ENCODE measurements at regions not wholly inside any gene's neighbourhood (a gene's known extent, or its start where the extent isn't known, plus 50 kb on each side); places are given as distances from the start of the nearest gene placed in this dataset.
A peak's percentile ranks its signal among the peaks of the same experiment; 100 is the strongest.
"Not testable (repeated sequence)": the region's sequence is repeated elsewhere in the genome, so short reads cannot be mapped to it uniquely, and the experiment has no call there.

GRCh38 chr9:38813855-38814254, 93.9 kb upstream of the FAM240B start:
- not testable (repeated sequence) for H3K4me2 ChIP-seq; H3K27me3 Mint-ChIP-seq (ENCODE audit: insufficient read depth, low read depth); H3K9me3 ChIP-seq (ENCODE audit: low read depth); H3K36me3 Mint-ChIP-seq; H3K36me3 ChIP-seq; H3K9ac ChIP-seq; H3K9me3 Mint-ChIP-seq; H4K20me1 ChIP-seq (ENCODE audit: low read depth); H3K4me3 ChIP-seq; H3K4me1 Mint-ChIP-seq; DNase-seq (ENCODE audit: low spot score); H3K27me3 ChIP-seq; H2AFZ ChIP-seq (replicated peaks); H3K4me3 Mint-ChIP-seq; H3K27ac Mint-ChIP-seq; H3K79me2 ChIP-seq (ENCODE audit: low read depth); H3F3A ChIP-seq (ENCODE audit: low read depth); H3K4me1 ChIP-seq; H3K27ac ChIP-seq

GRCh38 chr9:38807919-38808459, 88.1 kb upstream of the FAM240B start:
- not testable (repeated sequence) for H3K27me3 Mint-ChIP-seq (ENCODE audit: insufficient read depth, low read depth); H3K9me3 Mint-ChIP-seq; H3K27me3 ChIP-seq; H3K36me3 ChIP-seq; DNase-seq (ENCODE audit: low spot score); H3K4me1 ChIP-seq; H3K4me2 ChIP-seq; H3K4me3 Mint-ChIP-seq; H3F3A ChIP-seq (ENCODE audit: low read depth); H3K27ac ChIP-seq; H3K4me3 ChIP-seq; H3K36me3 Mint-ChIP-seq; H3K4me1 Mint-ChIP-seq; H3K79me2 ChIP-seq (ENCODE audit: low read depth); H3K27ac Mint-ChIP-seq; H4K20me1 ChIP-seq (ENCODE audit: low read depth); H3K9me3 ChIP-seq (ENCODE audit: low read depth); H2AFZ ChIP-seq (replicated peaks); H3K9ac ChIP-seq

GRCh38 chr9:38771593-38771992, 51.7 kb upstream of the FAM240B start:
- H3K4me3 Mint-ChIP-seq, result no peak overlapping the region

More at GRCh38 chr9:38771593-38771992, 51.7 kb upstream of the FAM240B start:
- Histone ChIP-seq H3K27me3 (no peaks in the 10 kb centered on the region), H3K27ac (no peak overlapping the region), H3F3A (ENCODE audit: low read depth) (no peaks in the 10 kb centered on the region), H4K20me1 (ENCODE audit: low read depth) (no peaks in the 10 kb centered on the region), H2AFZ (replicated peaks) (peak overlapping the region; percentile 45), H3K4me2 (no peak overlapping the region), H3K4me1 (no peaks in the 10 kb centered on the region), H3K9ac (no peak overlapping the region), H3K4me3 (no peak overlapping the region), H3K36me3 (no peaks in the 10 kb centered on the region), H3K79me2 (ENCODE audit: low read depth) (no peaks in the 10 kb centered on the region), H3K9me3 (ENCODE audit: low read depth) (no peaks in the 10 kb centered on the region)
- H3K4me1 Mint-ChIP-seq, result no peaks in the 10 kb centered on the region
- no peak for DNase-seq (ENCODE audit: low spot score)
- H3K27ac Mint-ChIP-seq, result no peak overlapping the region
- peaks cover 5% of the 10 kb centered on the region for H3K9me3 Mint-ChIP-seq
- no peaks in the 10 kb centered on the region for H3K36me3 Mint-ChIP-seq
- no peak for TF ChIP-seq EZH2phosphoT487 (IDR thresholded peaks at IDR 0.05)
- TF ChIP-seq EZH2 (IDR thresholded peaks at IDR 0.05), result no peak
- TF ChIP-seq, protein P1, sequence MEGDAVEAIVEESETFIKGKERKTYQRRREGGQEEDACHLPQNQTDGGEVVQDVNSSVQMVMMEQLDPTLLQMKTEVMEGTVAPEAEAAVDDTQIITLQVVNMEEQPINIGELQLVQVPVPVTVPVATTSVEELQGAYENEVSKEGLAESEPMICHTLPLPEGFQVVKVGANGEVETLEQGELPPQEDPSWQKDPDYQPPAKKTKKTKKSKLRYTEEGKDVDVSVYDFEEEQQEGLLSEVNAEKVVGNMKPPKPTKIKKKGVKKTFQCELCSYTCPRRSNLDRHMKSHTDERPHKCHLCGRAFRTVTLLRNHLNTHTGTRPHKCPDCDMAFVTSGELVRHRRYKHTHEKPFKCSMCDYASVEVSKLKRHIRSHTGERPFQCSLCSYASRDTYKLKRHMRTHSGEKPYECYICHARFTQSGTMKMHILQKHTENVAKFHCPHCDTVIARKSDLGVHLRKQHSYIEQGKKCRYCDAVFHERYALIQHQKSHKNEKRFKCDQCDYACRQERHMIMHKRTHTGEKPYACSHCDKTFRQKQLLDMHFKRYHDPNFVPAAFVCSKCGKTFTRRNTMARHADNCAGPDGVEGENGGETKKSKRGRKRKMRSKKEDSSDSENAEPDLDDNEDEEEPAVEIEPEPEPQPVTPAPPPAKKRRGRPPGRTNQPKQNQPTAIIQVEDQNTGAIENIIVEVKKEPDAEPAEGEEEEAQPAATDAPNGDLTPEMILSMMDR (IDR thresholded peaks at IDR 0.05), result no peak
- peaks cover under 1% of the 10 kb centered on the region for H3K27me3 Mint-ChIP-seq (ENCODE audit: insufficient read depth, low read depth)

Measured in neural progenitor cell (in vitro differentiated cells).